ENCODE measurements at regions not wholly inside any gene's neighbourhood (a gene's known extent, or its start where the extent isn't known, plus 50 kb on each side); places are given as distances from the start of the nearest gene placed in this dataset.

GRCh38 chr4:111204797-111205196, 581.9 kb upstream of the PITX2 start:
- Histone ChIP-seq H2AFZ (ENCODE audit: low read length) (no peak overlapping the region), H3K4me1 (replicated peaks in 1 of 4; ENCODE audit: control insufficient read depth in 3 of 4, insufficient read depth in 4 of 4, low read length in 3 of 4) (peaks cover 2 to 10% (median 5%) of the 10 kb centered on the region in 4 experiments; a peak in 4 of 7 replicates), H3K9me3 (ENCODE audit: insufficient read depth in 2 of 2, low read depth in 1 of 2, low read length in 1 of 2) (no peaks in the 10 kb centered on the region), H4K8ac (ENCODE audit: extremely low read depth, insufficient read depth, low read length) (no peak overlapping the region), H3K9ac (replicated peaks in 1 of 4; ENCODE audit: extremely low read depth in 1 of 4, low read depth in 3 of 4, low read length in 3 of 4) (no peak overlapping the region), H3K27ac (ENCODE audit: low read depth, low read length) (no peak overlapping the region), H4K20me1 (replicated peaks in 1 of 2; ENCODE audit: control insufficient read depth in 1 of 2, insufficient read depth in 2 of 2, low read length in 2 of 2) (no peaks in the 10 kb centered on the region), H3K27me3 (replicated peaks in 1 of 4; ENCODE audit: control insufficient read depth in 3 of 4, extremely low read depth in 1 of 4, insufficient read depth in 3 of 4, low read length in 3 of 4) (no peaks in the 10 kb centered on the region), H3K79me2 (ENCODE audit: control insufficient read depth in 1 of 2, insufficient read depth in 2 of 2, low read length in 2 of 2) (no peaks in the 10 kb centered on the region), H2BK15ac (ENCODE audit: low read length) (no peak overlapping the region), H3K4me2 (ENCODE audit: insufficient read depth in 1 of 2, low read depth in 2 of 2, low read length in 2 of 2) (no peak overlapping the region), H3K18ac (ENCODE audit: extremely low read depth, low read length) (no peak overlapping the region), H3K4ac (replicated peaks; ENCODE audit: insufficient read length, low read depth, low read length) (no peak overlapping the region), H3K4me3 (ENCODE audit: extremely low read depth in 1 of 4, insufficient read depth in 2 of 4, low read depth in 3 of 4, low read length in 4 of 4) (no peak overlapping the region), H3K23ac (ENCODE audit: insufficient read length) (no peak overlapping the region), H2BK20ac (ENCODE audit: low read length) (no peak overlapping the region), H2AK5ac (ENCODE audit: low read depth, low read length) (no peak overlapping the region), H3K56ac (replicated peaks; ENCODE audit: insufficient read length, low read depth, low read length) (no peak overlapping the region), H2BK120ac (replicated peaks; ENCODE audit: low read depth, low read length) (no peak overlapping the region), H4K91ac (replicated peaks; ENCODE audit: insufficient read length, low read length) (no peak overlapping the region), H3K23me2 (ENCODE audit: low read depth, low read length) (no peaks in the 10 kb centered on the region), H2BK5ac (ENCODE audit: low read depth, low read length) (no peak overlapping the region), H2BK12ac (ENCODE audit: low read depth, low read length) (no peak overlapping the region), H3K14ac (ENCODE audit: insufficient read length) (no peak overlapping the region), H3K79me1 (ENCODE audit: low read depth, low read length) (no peaks in the 10 kb centered on the region), H3K36me3 (ENCODE audit: control insufficient read depth in 2 of 4, insufficient read depth in 4 of 4, low read length in 3 of 4) (no peaks in the 10 kb centered on the region), H4K5ac (ENCODE audit: insufficient read length, low read depth, low read length) (no peak overlapping the region)
- POLR2A ChIA-PET (ENCODE audit: partially characterized antibody) = no interaction called here
- 90% methylated on average over 4 of the region's 4 CpGs; no CpG with 5 or more reads in 1 of the 2 experiments for WGBS, 2 experiments (ENCODE audit: extremely low coverage in 1 of 2, insufficient coverage in 1 of 2, insufficient read length in 1 of 2, insufficient replicate concordance in 2 of 2, low coverage in 1 of 2, low lambda C conversion rate in 2 of 2, missing lambda C conversion rate in 1 of 2)
- FAIRE-seq (no peak), DNase-seq (ENCODE audit: low read depth in 1 of 2, low spot score in 2 of 2) (no peak)
- CTCF ChIA-PET (ENCODE audit: partially characterized antibody) = interaction anchor here (0.6 kb wide), 1 partner anchor 29 kb away, joined by 3 read pairs; no protein-coding TSS in a partner anchor
- TF ChIP-seq EZH2 (IDR thresholded peaks at IDR 0.05; ENCODE audit: low read depth, low read length, severe bottlenecking) (no peak), MAX (IDR thresholded peaks at IDR 0.05) (no peak), POLR2AphosphoS5 (IDR thresholded peaks at IDR 0.05; ENCODE audit: low read depth, low read length) (no peak), BRCA1 (IDR thresholded peaks at IDR 0.05; ENCODE audit: low read depth, low read length) (no peak), CREB1 (IDR thresholded peaks at IDR 0.05) (no peak), ATF3 (IDR thresholded peaks at IDR 0.05; ENCODE audit: insufficient read depth, low read depth, low read length) (no peak), USF2 (IDR thresholded peaks at IDR 0.05; ENCODE audit: low read length) (no peak), JUND (IDR thresholded peaks at IDR 0.05; ENCODE audit: low read length) (no peak), NRF1 (IDR thresholded peaks at IDR 0.05; ENCODE audit: low read depth, low read length) (no peak), POLR2A (IDR thresholded peaks at IDR 0.05; ENCODE audit: control extremely low read depth in 1 of 2, low read depth in 2 of 2, low read length in 2 of 2) (no peak), CEBPB (IDR thresholded peaks at IDR 0.05; ENCODE audit: low read depth, low read length) (no peak), RXRA (IDR thresholded peaks at IDR 0.05; ENCODE audit: insufficient read depth, low read depth, low read length) (no peak)
